Omental fat pad (tissue), 3 donors: ENCODE measurements at regions not wholly inside any gene's neighbourhood (a gene's known extent, or its start where the extent isn't known, plus 50 kb on each side); places are given as distances from the start of the nearest gene placed in this dataset.

Source experiments
- ATAC-seq: fragments of 150-250 bp; one replicate; pipeline ENCODE4 v1.9.1; 2016; ENCODE audit warnings: mild to moderate bottlenecking, moderate library complexity; ENCODE audit not compliant: low FRiP score
- DNase-seq: peaks from one replicate; pipeline ENCODE4 v3.0.0-alpha.2; 2019; ENCODE audit warnings: low spot score
- CTCF ChIP-seq, 3 donors: fragments of 450-650 bp; IDR thresholded peaks; one replicate each; pipeline ENCODE4 v1.5.1; 2016 to 2017; ENCODE audit warnings: antibody characterized with exemption in 3 of 3, mild to moderate bottlenecking in 3 of 3, moderate library complexity in 2 of 3

GRCh38 chr3:153714016-153714415, 407.2 kb upstream of the ARHGEF26 start:
- TF ChIP-seq CTCF (IDR thresholded peaks at IDR 0.05) = no peak
- DNase-seq (no peak), ATAC-seq (no peak)

- DNase-seq (no peak), ATAC-seq (no peak)
- no peak for TF ChIP-seq CTCF (IDR thresholded peaks at IDR 0.05)
These were observed 406.5 kb upstream of the ARHGEF26 start for GRCh38 chr3:153714588-153715290.

GRCh38 chr3:153722157-153722556, 399.0 kb upstream of the ARHGEF26 start:
- TF ChIP-seq CTCF (IDR thresholded peaks at IDR 0.05) = no peak
- ATAC-seq = no peak
- no peak for DNase-seq

GRCh38 chr3:153731071-153731470, 390.1 kb upstream of the ARHGEF26 start:
- no peak for ATAC-seq
- DNase-seq = no peak
- TF ChIP-seq CTCF (IDR thresholded peaks at IDR 0.05) = no peak

GRCh38 chr3:153734777-153735551, 386.2 kb upstream of the ARHGEF26 start:
- ATAC-seq (no peak), DNase-seq (no peak)
- TF ChIP-seq CTCF (IDR thresholded peaks at IDR 0.05) = no peak

- ATAC-seq (no peak), DNase-seq (no peak)
- no peak for TF ChIP-seq CTCF (IDR thresholded peaks at IDR 0.05)
These were observed 381.1 kb upstream of the ARHGEF26 start for GRCh38 chr3:153740109-153740508.

- TF ChIP-seq CTCF (IDR thresholded peaks at IDR 0.05) = no peak
- no peak for ATAC-seq
- no peak for DNase-seq
These were observed 376.3 kb upstream of the ARHGEF26 start for GRCh38 chr3:153744889-153745288.
